Activated gamma-delta T cell (primary cell): ENCODE measurements at regions not wholly inside any gene's neighbourhood (a gene's known extent, or its start where the extent isn't known, plus 50 kb on each side); places are given as distances from the start of the nearest gene placed in this dataset.
A peak's percentile ranks its signal among the peaks of the same experiment; 100 is the strongest.
"Not testable (repeated sequence)": the region's sequence is repeated elsewhere in the genome, so short reads cannot be mapped to it uniquely, and the experiment has no call there.

Source experiments
- DNase-seq: peaks from one replicate; lab custom pipeline; 2025; lab: John Stamatoyannopoulos, UW

GRCh38 chr3:147154988-147155387 lies 251.4 kb downstream of the ZIC4 start:
- DNase-seq: not testable (repeated sequence)

DNA sequence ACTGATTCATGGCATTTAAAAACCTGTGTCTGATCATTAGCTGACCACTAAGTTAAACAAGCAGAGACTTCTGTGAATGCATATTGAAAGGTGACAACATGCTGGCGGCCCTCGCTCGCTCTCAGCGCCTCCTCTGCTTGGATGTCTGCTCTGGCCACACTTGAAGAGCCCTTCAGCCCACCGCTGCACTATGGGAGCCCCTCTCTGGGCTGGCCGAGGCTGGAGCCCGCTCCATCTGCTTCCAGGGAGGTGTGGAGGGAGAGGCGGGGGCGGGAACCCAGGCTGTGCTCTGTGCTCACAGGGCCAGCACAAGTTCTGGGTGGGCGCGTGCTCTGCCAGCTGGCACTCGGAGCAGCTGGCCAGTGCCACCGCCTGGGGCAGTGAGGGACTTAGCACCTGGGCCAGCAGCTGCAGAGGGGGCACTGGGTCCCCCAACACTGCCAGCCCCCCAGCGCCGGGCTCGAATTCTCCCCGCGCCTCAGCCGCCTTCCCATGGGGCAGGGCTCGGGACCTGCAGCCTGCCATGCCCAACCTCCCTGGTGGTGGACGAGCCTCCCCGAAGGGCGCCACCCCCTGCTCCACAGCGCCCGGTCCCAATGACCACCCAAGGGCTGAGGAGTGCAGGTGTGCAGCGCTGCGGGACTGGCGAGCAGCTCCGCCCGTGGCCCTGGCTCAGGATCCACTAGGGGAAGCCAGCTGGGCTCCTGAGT lies 252.4 kb downstream of the ZIC4 start:
- DNase-seq: peak; percentile 11

DNA sequence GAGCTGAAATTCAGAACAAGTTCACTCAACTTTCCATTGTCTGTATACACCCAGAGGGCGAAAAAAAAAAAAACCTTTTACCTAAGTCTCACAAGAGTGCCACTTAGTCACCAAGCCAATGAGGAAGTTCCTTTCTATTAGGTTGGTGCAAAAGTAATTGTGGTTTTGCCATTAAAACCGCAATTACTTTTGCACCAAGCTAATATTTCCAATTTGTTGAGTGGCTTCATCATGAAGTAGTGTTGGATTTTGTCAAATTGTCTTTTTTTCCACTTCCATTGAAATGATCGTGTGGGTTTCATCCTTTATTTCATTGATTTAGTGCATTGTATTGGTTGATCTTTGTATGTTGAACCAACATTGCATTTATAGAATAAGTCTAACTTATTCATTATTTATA lies 253.9 kb downstream of the ZIC4 start:
- DNase-seq: no peak

DNA sequence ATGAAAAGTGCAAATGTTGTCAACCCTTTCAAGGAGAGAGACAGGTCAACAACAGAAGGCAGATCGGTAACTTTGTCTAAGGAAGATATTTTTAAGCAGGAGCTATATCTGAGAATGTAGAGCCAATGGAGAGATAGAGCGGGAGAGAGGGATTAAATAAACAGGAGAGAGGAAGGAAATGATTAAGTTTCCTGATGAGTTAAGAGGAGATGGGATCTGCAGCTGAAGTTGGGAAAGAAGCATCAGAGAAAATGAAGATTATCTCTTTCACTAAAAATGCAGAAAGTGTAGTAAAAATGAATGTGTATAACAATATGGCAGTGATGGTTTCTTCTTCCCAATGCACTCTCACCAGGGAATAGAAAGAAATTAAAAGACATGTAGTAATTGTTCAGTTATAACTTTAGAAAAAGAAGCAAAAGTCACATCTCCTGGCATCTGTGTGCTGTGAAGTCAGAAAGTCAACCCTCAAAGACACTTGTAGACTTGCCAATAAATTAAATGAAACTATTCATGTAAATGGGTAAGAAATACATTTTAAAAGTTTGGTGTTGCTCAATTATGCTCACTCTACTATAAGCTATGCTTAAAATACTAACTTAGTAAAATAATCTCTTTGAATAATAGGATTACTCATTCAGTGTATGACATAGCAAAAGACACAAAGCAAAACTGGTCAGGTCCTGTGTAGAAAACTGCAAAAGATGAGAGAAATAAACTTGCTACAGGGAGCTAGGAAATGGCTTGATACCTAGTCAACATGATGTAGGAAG lies 264.6 kb downstream of the ZIC4 start:
- DNase-seq: no peak

DNA sequence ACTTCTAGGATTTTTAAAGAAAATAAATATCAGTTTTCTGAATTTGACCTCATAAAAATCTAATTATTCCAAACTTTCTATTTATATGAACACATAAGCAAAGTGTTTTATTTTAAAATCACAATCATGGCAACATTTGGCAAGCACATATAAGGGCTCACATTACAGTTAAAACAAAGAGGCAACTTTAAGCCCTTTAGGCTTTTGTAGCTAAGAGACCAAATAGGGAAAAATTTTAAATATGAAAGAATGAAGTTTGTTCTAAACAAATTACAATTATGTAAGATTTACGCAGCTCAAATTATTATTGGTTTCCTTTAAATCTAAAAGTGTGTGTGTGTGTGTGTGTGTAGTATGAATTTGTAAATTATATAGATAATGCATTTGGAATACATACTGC lies 267.0 kb downstream of the ZIC4 start:
- no peak for DNase-seq

DNA sequence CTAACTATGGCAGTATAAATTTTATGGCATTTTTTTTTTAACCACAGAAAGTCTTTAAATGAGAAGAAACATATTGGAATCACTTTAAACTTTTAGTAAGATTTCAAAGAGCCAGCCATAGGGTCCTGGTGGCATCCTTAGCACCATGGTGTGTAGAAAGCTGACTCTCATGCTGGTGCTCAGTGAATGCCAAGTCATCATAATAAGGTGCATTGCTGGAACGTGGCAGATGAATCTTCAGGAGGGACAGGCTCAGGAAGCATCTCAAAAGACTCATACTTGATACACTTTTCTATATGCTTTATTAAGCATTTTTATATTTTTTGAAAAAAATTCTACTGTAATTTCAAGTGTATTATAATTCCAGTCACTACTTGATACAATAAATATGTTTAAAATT lies 274.2 kb downstream of the ZIC4 start:
- no peak for DNase-seq

DNA sequence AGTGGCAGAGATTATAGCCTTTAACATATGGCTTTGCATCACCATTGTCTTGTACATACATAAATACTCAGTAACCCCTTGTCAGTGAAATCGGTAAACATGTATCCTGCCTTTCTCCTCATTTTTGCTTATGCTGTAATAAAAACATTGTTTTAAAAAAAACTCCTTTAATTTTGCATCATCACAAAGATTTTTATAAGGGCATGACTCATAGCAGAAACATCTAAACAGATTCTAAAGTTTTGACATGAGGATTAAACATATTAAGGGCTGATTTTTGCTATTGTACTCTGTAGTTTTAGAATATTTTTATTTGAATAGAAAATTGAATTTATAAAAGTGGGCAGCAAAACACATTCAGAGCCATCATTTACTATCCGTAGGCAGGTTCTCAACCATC lies 275.9 kb downstream of the ZIC4 start:
- no peak for DNase-seq

DNA sequence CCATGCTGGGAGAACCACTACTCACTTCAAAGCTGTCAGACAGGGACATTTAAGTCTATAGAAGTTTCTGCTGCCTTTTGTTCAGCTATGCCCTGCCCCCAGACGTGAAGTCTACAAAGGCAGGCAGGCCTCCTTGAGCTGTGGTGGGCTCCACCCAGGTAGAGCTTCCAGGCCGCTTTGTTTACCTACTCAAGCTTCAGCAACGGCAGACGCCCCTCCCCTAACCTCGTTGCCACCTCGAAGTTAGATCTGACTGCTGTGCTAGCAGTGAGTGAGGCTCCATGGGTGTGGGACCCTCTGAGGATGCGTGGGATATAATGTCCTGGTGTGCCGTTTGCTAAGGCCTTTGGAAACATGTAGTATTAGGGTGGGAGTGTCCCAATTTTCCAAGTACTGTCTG lies 276.7 kb downstream of the ZIC4 start:
- no peak for DNase-seq

DNA sequence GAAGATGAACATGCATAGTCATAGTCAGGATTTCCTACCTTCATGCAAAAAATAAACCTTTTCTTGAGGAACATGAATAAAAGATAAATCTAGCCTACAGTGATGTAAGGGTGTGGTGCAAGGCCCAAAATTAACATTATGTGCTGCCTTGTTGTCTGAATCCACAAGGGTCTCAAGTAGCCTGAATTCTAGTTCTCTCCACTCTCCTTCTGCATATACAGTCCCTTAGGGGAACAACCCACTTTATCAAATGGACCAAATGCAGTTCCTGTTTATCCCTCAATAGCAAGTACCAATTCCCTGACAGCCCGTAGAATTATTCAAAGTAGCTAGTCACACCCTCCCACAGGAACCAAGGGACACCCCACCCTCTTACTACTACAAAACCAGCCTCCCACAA lies 284.0 kb downstream of the ZIC4 start:
- DNase-seq: no peak

DNA sequence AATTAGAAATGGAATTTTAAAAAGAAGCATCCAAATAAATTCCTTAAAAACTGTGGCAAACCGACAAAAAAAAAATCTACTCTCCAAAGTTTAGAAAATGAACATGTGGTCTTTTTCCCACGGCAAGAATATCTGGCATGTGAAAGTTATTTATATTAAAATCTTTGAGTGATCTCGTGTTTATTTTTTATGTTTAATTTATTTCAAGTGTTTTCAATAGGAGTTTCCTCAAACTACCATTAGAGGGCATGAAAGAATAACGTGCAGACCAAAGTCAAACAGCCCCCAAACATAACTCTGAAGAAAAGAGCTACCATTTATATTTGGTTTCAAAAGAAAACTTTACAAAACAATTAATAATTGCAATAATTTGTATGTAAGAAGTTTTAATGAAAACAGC lies 286.4 kb downstream of the ZIC4 start:
- DNase-seq: no peak

DNA sequence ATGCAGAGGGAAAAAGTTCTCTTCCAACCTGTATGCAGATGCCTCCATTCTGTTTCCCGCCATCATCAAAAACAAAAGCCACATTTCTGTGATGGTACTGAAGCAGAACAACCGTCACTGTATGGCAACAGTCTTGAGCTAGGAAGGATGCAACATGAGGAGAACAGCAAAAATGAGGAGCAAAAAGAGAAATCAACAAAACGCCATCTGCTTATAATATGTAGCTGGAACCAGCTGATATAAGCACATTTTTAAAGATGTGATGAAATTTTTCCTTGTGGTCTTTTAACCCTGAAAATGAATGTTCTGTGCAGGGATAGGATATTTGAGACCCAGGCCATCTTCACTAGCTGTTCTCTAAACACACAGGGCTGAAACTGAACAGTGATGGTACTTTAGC lies 287.0 kb downstream of the ZIC4 start:
- DNase-seq: no peak

- no peak for DNase-seq
These were observed 287.7 kb downstream of the ZIC4 start for GRCh38 chr3:147118611-147119010.

GRCh38 chr3:147117631-147118030 lies 288.7 kb downstream of the ZIC4 start:
- no peak for DNase-seq

DNA sequence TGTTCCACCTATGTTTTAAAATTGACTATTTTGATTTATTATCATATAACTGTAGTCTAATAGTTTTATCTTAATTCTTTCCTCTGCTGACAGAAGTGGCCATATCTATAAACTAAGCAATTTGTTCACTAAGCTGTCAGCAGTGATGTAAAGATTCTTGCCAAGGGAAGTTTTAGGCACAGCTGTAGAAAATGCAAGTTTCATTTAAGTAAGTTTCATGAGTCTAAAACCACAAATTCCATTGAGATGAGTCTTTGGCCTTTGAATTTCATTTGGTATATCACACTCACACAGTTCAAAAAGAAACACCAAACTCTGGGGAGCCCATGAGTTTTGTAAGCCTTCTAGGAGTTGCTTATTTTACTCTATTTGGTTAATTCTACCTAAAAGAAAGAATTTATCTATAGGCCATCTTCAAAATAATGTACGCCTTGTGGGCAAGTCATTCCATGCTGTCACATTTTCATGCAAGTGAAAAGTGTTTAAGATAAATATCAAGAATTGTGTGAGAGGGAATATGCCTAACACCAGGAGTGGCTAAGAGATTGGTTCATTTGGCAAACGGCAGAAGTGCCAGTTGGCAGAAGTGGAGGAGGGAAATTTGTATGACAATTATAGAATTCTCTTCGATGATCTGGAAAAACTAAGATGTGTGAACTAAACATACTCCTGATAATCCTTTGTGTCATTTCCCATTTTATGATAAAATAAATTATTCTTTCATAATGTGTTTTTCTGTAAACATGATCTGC lies 292.9 kb downstream of the ZIC4 start:
- no peak for DNase-seq

- DNase-seq: no peak
These were observed 307.3 kb downstream of the ZIC4 start for GRCh38 chr3:147099076-147099475.

DNA sequence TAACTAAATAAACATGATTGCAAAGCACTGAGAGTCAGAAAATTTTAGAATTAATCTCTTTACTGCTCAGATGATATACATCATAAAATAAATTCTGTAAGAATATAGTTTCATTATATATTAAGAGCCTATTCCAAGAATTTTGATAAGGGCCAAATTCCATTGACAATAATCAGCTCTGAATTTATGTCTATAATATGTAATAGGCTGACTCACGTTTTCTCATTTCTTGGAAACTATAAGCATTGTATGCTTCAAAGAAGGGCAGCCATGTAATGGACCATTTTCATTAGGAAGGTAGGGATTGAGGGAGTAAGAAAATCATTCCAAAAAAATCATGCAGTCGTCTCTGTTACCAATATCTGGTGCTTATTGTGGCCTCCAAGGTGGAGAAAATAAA lies 315.9 kb downstream of the ZIC4 start:
- no peak for DNase-seq

DNA sequence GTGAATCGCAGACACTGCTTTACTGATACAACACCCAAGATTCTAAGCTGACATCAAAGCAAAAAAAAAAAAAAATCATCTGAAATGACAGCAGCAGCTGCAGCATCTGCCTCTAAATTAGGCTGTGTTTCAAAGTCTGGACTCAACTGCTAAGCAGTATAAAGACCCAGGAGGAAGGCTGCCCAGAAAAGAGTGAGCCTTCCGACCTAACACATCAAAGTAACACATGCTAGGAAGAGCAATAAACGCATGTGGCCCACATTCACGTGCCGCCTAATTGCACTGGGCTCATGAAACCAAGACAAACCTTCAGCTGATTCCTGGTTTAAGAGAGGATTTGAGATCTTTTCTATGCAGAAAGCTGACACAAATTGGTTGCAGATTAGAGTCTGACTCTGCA lies 317.1 kb downstream of the ZIC4 start:
- no peak for DNase-seq

DNA sequence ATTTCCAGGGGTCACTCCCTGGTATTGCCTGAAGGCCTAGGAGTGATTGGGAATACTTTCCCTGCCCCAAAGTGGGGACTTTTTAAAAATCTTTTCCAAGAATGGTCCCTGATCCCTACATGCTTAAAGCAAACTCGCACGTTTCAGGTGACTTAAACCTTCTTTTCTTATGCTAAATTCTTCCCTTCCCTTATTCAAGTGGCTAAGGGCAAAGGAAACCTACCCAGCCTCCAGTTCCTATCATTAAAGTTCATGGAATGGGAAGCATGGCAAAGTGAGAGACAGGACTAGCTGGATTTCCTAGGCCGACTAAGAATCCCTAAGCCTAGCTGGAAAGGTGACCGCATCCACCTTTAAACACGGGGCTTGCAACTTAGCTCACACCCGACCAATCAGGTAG lies 346.8 kb downstream of the ZIC4 start:
- DNase-seq: not testable (repeated sequence)

DNA sequence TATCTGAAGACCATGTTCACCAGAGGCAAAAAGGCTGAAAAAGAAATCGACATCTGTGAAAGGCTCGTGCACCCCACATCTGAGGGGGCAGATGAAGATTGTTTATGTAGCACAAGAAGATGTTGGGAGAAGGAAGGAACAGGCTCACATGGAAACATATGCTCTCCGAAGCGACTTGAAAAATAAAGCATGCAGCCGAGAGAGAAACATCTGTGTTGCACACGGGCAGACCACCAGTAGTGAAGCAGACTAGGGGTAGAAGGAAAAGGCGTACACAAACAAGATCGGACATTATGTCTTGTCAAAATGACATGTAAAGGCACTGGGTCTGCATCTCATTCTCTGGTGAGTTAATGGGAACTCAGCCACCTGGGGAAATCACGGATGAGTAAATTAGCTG lies 356.5 kb downstream of the ZIC4 start:
- no peak for DNase-seq

- DNase-seq: no peak
These were observed 357.0 kb downstream of the ZIC4 start for GRCh38 chr3:147049305-147049704.

GRCh38 chr3:147046916-147047315 lies 359.4 kb downstream of the ZIC4 start:
- no peak for DNase-seq

DNA sequence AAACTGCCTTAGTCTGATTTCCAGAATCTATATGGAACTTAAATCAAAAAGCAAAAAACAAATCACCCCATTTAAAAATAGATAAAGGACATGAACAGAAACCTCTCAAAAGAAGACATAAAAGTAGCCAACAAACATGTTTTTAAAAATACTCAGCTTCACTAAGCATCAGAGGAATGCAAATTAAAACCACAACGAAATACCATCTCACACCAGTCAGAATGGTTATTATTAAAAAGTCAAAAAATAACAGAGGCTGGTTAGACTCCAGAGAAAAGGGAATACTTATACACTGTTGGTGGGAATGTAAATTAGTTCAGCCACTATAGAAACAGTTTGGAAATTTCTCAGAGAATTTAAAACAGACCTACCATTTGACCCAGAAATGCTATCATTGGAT lies 367.9 kb downstream of the ZIC4 start:
- no peak for DNase-seq

- DNase-seq: no peak
These were observed 372.0 kb downstream of the ZIC4 start for GRCh38 chr3:147034359-147034758.
